Esophagus squamous epithelium (tissue), 5 donors: ENCODE measurements at regions not wholly inside any gene's neighbourhood (a gene's known extent, or its start where the extent isn't known, plus 50 kb on each side); places are given as distances from the start of the nearest gene placed in this dataset.

Experiments
- DNase-seq: peaks from one replicate; lab custom pipeline; 2025; lab: John Stamatoyannopoulos, UW
- H3K27ac ChIP-seq, 4 donors: fragments of 200-600 bp; sonication (generic); one replicate each; pipeline ENCODE4 v1.5.1; 2016 to 2019; ENCODE audit warnings: mild to moderate bottlenecking in 1 of 4
- H3K27me3 ChIP-seq, 4 donors: fragments of 200-600 bp; sonication (generic); 1 replicate in 3 of 4; 2 replicates in 1 of 4; pipeline versions ENCODE4 v1.5.1 to v1.6.0; 2017 to 2021; ENCODE audit warnings: antibody characterized with exemption in 1 of 4
- H3K36me3 ChIP-seq, 3 donors: fragments of 200-600 bp; sonication (generic); one replicate each; pipeline ENCODE4 v1.5.1; 2016 to 2019
- H3K4me1 ChIP-seq, 3 donors: fragments of 200-600 bp; sonication (generic); one replicate each; pipeline ENCODE4 v1.5.1; 2017 to 2019
- H3K4me3 ChIP-seq, 4 donors: fragments of 200-600 bp; sonication (generic); 1 replicate in 3 of 4; 2 replicates in 1 of 4; pipeline ENCODE4 v1.5.1; 2016 to 2019; ENCODE audit warnings: mild to moderate bottlenecking in 2 of 4, moderate library complexity in 1 of 4
- H3K9me3 ChIP-seq, 3 donors: fragments of 200-600 bp; sonication (generic); one replicate each; pipeline ENCODE4 v1.5.1; 2016 to 2019
- CTCF ChIP-seq, 6 experiments: fragments of 450-650 bp in 4 of 6; fragments of 200-600 bp in 2 of 6; sonication (generic) in 2 of 6; IDR thresholded peaks; one replicate each; pipeline ENCODE4 v1.5.1; 2016 to 2019; ENCODE audit warnings: antibody characterized with exemption in 6 of 6, mild to moderate bottlenecking in 4 of 6, moderate library complexity in 4 of 6
- POLR2A ChIP-seq, 4 donors: fragments of 450-650 bp; IDR thresholded peaks; one replicate each; pipeline ENCODE4 v1.6.1; 2017; ENCODE audit warnings: antibody characterized with exemption in 4 of 4, mild to moderate bottlenecking in 4 of 4, moderate library complexity in 3 of 4
- WGBS, 2 donors: methylation state at CpG; one replicate each; pipeline ENCODE4 v1.1.5; 2018; 5-methylcytosine and 5-hydroxymethylcytosine counted together
- intact Hi-C: fragments of 100-400 bp; cut with DNase I; formaldehyde crosslinking; loops from one replicate; pipeline ENCODE4 v1.15.0; 2022
- donor health status: DM: yes; HTN: yes; CAD: no.

GRCh38 chr6:101232961-101233360 lies 160.5 kb upstream of the GRIK2 start:
- no peak overlapping the region for H3K4me3 ChIP-seq
- no peaks in the 10 kb centered on the region for H3K4me1 ChIP-seq
- intact Hi-C loops: no loop called here
- no peak for DNase-seq
- no peaks in the 10 kb centered on the region for H3K36me3 ChIP-seq
- TF ChIP-seq POLR2A (IDR thresholded peaks at IDR 0.05) (no peak), CTCF (IDR thresholded peaks at IDR 0.05) (no peak)
- no peaks in the 10 kb centered on the region for H3K27me3 ChIP-seq
- H3K9me3 ChIP-seq: no peaks in the 10 kb centered on the region
- H3K27ac ChIP-seq: no peak overlapping the region

- Histone ChIP-seq H3K4me3 (no peak overlapping the region), H3K4me1 (no peaks in the 10 kb centered on the region), H3K27me3 (no peaks in the 10 kb centered on the region), H3K36me3 (no peaks in the 10 kb centered on the region), H3K9me3 (no peaks in the 10 kb centered on the region), H3K27ac (no peak overlapping the region)
- intact Hi-C loops: no loop called here
- TF ChIP-seq POLR2A (IDR thresholded peaks at IDR 0.05): no peak
- TF ChIP-seq CTCF (IDR thresholded peaks at IDR 0.05): no peak
- WGBS, 2 donors: 50 to 60% methylated on average over 4 of the region's 4 CpGs
- no peak for DNase-seq
Measured at GRCh38 chr6:101236709-101237108, 156.8 kb upstream of the GRIK2 start.

- DNase-seq: no peak
- no peaks in the 10 kb centered on the region for H3K27me3 ChIP-seq
- H3K4me3 ChIP-seq: no peak overlapping the region
- no peaks in the 10 kb centered on the region for H3K4me1 ChIP-seq
- intact Hi-C loops: no loop called here
- no peaks in the 10 kb centered on the region for H3K36me3 ChIP-seq
- TF ChIP-seq POLR2A (IDR thresholded peaks at IDR 0.05) (no peak), CTCF (IDR thresholded peaks at IDR 0.05) (no peak)
- no peaks in the 10 kb centered on the region for H3K9me3 ChIP-seq
- no peak overlapping the region for H3K27ac ChIP-seq
Measured at GRCh38 chr6:101241442-101241841, 152.1 kb upstream of the GRIK2 start.

- no peak for TF ChIP-seq CTCF (IDR thresholded peaks at IDR 0.05)
- TF ChIP-seq POLR2A (IDR thresholded peaks at IDR 0.05): no peak
- Histone ChIP-seq H3K27ac (no peak overlapping the region), H3K4me3 (no peak overlapping the region), H3K27me3 (no peaks in the 10 kb centered on the region), H3K4me1 (no peaks in the 10 kb centered on the region), H3K9me3 (peaks cover 0 to 11% (median 5%) of the 10 kb centered on the region in 3 donors), H3K36me3 (no peaks in the 10 kb centered on the region)
- no peak for DNase-seq
- intact Hi-C loops: no loop called here
Measured at GRCh38 chr6:101249470-101249869, 144.0 kb upstream of the GRIK2 start.

- Histone ChIP-seq H3K9me3 (peaks cover 0 to 4% (median 0%) of the 10 kb centered on the region in 3 donors), H3K27ac (no peak overlapping the region), H3K27me3 (no peaks in the 10 kb centered on the region), H3K4me1 (no peaks in the 10 kb centered on the region), H3K36me3 (no peaks in the 10 kb centered on the region), H3K4me3 (no peak overlapping the region)
- TF ChIP-seq CTCF (IDR thresholded peaks at IDR 0.05) (no peak), POLR2A (IDR thresholded peaks at IDR 0.05) (no peak)
- DNase-seq: no peak
- intact Hi-C loops: no loop called here
Measured at GRCh38 chr6:101257163-101257562, 136.3 kb upstream of the GRIK2 start.
